HCT116 (cell line): ENCODE measurements at regions not wholly inside any gene's neighbourhood (a gene's known extent, or its start where the extent isn't known, plus 50 kb on each side); places are given as distances from the start of the nearest gene placed in this dataset.

Source experiments
- ATAC-seq: fragments of 200-7000 bp; cut with Tn5 transposase; 2 replicates; pipeline ENCODE4 v1.9.1; 2020; ENCODE audit warnings: mild to moderate bottlenecking, moderate library complexity
- BruUV-seq: library from RNA; stranded (reverse); fragments of 400-500 nt; replicated peaks from 2 replicates; lab custom pipeline; 2021; lab: Mats Ljungman, UMichigan
- CTCF ChIA-PET: fragments of 300-600 bp; sonication (Branson Sonifier 250); formaldehyde crosslinking; loops from one replicate; lab custom pipeline; 2021; ENCODE audit warnings: antibody characterized with exemption; lab: Charles Lee
- POLR2A ChIA-PET: fragments of 300-600, 350-600 bp; sonication (Branson Sonifier 250); formaldehyde crosslinking; loops from one replicate; lab custom pipeline; 2021; ENCODE audit warnings: antibody characterized with exemption; lab: Charles Lee
- RAD21 ChIA-PET, 2 experiments: fragments of 300-600 bp; sonication (Branson Sonifier 250); formaldehyde crosslinking; loops; one replicate each; lab custom pipeline; 2023; ENCODE audit warnings: low total read pairs in 2 of 2; ENCODE audit not compliant: uncharacterized antibody in 2 of 2, unreplicated experiment in 2 of 2, low non-redundant PET in 1 of 2; lab: Charles Lee
- DNase-seq: peaks from one replicate; pipeline ENCODE4 v3.0.0-alpha.2; 2010; ENCODE audit warnings: low read depth, low spot score
- H2AFZ ChIP-seq: fragments of 200-600 bp; shearing (Covaris generic), sonication (generic); 2 replicates; pipeline ENCODE4 v1.6.1; 2017; ENCODE audit warnings: low read depth, mixed run types, mixed read lengths, antibody characterized with exemption, low read length; ENCODE audit not compliant: poor library complexity, severe bottlenecking
- H3K27ac ChIP-seq: 2 replicates; pipeline ENCODE4 v1.5.1; 2012; ENCODE audit warnings: low read depth, low read length
- H3K27me3 ChIP-seq: fragments of 200-600 bp; sonication (generic); 2 replicates; pipeline ENCODE4 v1.6.1; 2016; ENCODE audit warnings: mixed run types, low read length, mixed read lengths; ENCODE audit not compliant: insufficient read depth
- H3K36me3 ChIP-seq, 2 experiments: fragments of 200-500 bp in 1 of 2; fragments of 200-600 bp in 1 of 2; sonication (Bioruptor generic) in 1 of 2; sonication (generic) in 1 of 2; 2 replicates each; pipeline versions ENCODE4 v1.5.1 to v1.6.1; 2014 to 2016; ENCODE audit warnings: low read length in 2 of 2, inconsistent platforms in 1 of 2, mixed read lengths in 1 of 2, mixed run types in 1 of 2; ENCODE audit not compliant: insufficient read depth in 2 of 2, control insufficient read depth in 1 of 2
- H3K4me1 ChIP-seq, 2 experiments: fragments of 200-600 bp in 1 of 2; sonication (generic) in 1 of 2; 2 replicates each; pipeline versions ENCODE4 v1.5.1 to v1.6.1; 2012 to 2017; ENCODE audit warnings: low read length in 2 of 2, inconsistent platforms in 1 of 2, mild to moderate bottlenecking in 1 of 2, mixed read lengths in 1 of 2, mixed run types in 1 of 2, moderate library complexity in 1 of 2; ENCODE audit not compliant: insufficient read depth in 2 of 2, control insufficient read depth in 1 of 2
- H3K4me2 ChIP-seq: fragments of 200-600 bp; sonication (generic); 2 replicates; pipeline ENCODE4 v1.6.1; 2017; ENCODE audit warnings: mixed run types, low read length, mixed read lengths
- H3K4me3 ChIP-seq, 2 experiments: fragments of 200-600 bp in 1 of 2; sonication (generic) in 1 of 2; replicated peaks in 1 of 2; 2 replicates each; pipeline ENCODE4 v1.5.1; 2011 to 2016; ENCODE audit warnings: low read length in 2 of 2, control low read depth in 1 of 2, low read depth in 1 of 2, mild to moderate bottlenecking in 1 of 2, mixed read lengths in 1 of 2, mixed run types in 1 of 2
- H3K79me2 ChIP-seq: fragments of 200-600 bp; sonication (generic); 2 replicates; pipeline ENCODE4 v1.6.1; 2017; ENCODE audit warnings: mild to moderate bottlenecking, mixed run types, low read length, moderate library complexity, mixed read lengths; ENCODE audit not compliant: insufficient read depth
- H3K9ac ChIP-seq: fragments of 200-600 bp; sonication (generic); 2 replicates; pipeline ENCODE4 v1.6.1; 2016; ENCODE audit warnings: low read length, mixed read lengths
- H3K9me2 ChIP-seq: fragments of 200-600 bp; sonication (generic), shearing (Covaris generic); 2 replicates; pipeline ENCODE4 v1.6.1; 2017; ENCODE audit warnings: mixed run types, mild to moderate bottlenecking, moderate library complexity; ENCODE audit not compliant: insufficient read depth
- H3K9me3 ChIP-seq, 2 experiments: fragments of 200-500 bp in 1 of 2; fragments of 200-600 bp in 1 of 2; sonication (Bioruptor generic) in 1 of 2; sonication (generic) in 1 of 2; 2 replicates each; pipeline ENCODE4 v1.6.1; 2014 to 2017; ENCODE audit warnings: low read length in 2 of 2, mixed read lengths in 2 of 2, inconsistent platforms in 1 of 2, low read depth in 1 of 2, mild to moderate bottlenecking in 1 of 2, mixed run types in 1 of 2, moderate library complexity in 1 of 2; ENCODE audit not compliant: control insufficient read depth in 1 of 2, insufficient read depth in 1 of 2
- H4K20me1 ChIP-seq: fragments of 200-600 bp; sonication (generic), shearing (Covaris generic); 2 replicates; pipeline ENCODE4 v1.6.1; 2017; ENCODE audit warnings: mixed run types, mild to moderate bottlenecking, moderate library complexity; ENCODE audit not compliant: insufficient read depth
- ATF3 ChIP-seq: IDR thresholded peaks from 2 replicates; pipeline ENCODE4 v1.6.1; 2012
- CBX3 ChIP-seq: IDR thresholded peaks from 2 replicates; pipeline ENCODE4 v1.6.1; 2012; ENCODE audit warnings: low read depth
- CEBPB ChIP-seq: IDR thresholded peaks from 2 replicates; pipeline ENCODE4 v1.6.1; 2012; ENCODE audit warnings: low read depth
- EGR1 ChIP-seq: IDR thresholded peaks from 2 replicates; pipeline ENCODE4 v1.6.1; 2012; ENCODE audit warnings: low read depth
- ELF1 ChIP-seq: IDR thresholded peaks from 2 replicates; pipeline ENCODE4 v1.6.1; 2012; ENCODE audit warnings: low read depth, borderline replicate concordance
- EZH2 ChIP-seq: fragments of 200-600 bp; sonication (generic); IDR thresholded peaks from 2 replicates; pipeline ENCODE4 v1.6.1; 2017; ENCODE audit warnings: antibody characterized with exemption, mixed run types
- POLR2AphosphoS5 ChIP-seq: IDR thresholded peaks from 2 replicates; pipeline ENCODE4 v1.6.1; 2011; ENCODE audit warnings: mild to moderate bottlenecking, low read depth, low read length, moderate library complexity
- RAD21 ChIP-seq: IDR thresholded peaks from 2 replicates; pipeline ENCODE4 v1.6.1; 2012; ENCODE audit warnings: low read depth, mild to moderate bottlenecking
- SIN3A ChIP-seq: IDR thresholded peaks from 2 replicates; pipeline ENCODE4 v1.6.1; 2012; ENCODE audit warnings: low read depth
- SRF ChIP-seq: IDR thresholded peaks from 2 replicates; pipeline ENCODE4 v1.6.1; 2012; ENCODE audit warnings: low read depth
- TCF7L2 ChIP-seq: IDR thresholded peaks from 2 replicates; pipeline ENCODE4 v1.7.0; 2011; ENCODE audit warnings: borderline replicate concordance, inconsistent platforms; ENCODE audit not compliant: insufficient read depth, insufficient read length; ENCODE audit errors: extremely low read depth
- YY1 ChIP-seq: IDR thresholded peaks from 2 replicates; pipeline ENCODE4 v1.6.1; 2011; ENCODE audit warnings: low read length, low read depth, moderate library complexity, mild to moderate bottlenecking; ENCODE audit not compliant: insufficient replicate concordance; ENCODE audit errors: extremely low read depth
- ZBTB33 ChIP-seq: IDR thresholded peaks from 2 replicates; pipeline ENCODE4 v1.6.1; 2011; ENCODE audit warnings: mild to moderate bottlenecking, low read length, moderate library complexity; ENCODE audit not compliant: insufficient replicate concordance; ENCODE audit errors: extremely low read depth
- ZFX ChIP-seq: fragments of 450-650 bp; IDR thresholded peaks from 2 replicates; pipeline ENCODE4 v1.6.1; 2017
- ZNF274 ChIP-seq: fragments of 200-500 bp; sonication (Bioruptor generic); IDR thresholded peaks from 2 replicates; pipeline ENCODE4 v1.6.1; 2014; ENCODE audit warnings: mild to moderate bottlenecking, low read depth, low read length, inconsistent platforms
- intact Hi-C: fragments of 100-400 bp; cut with micrococcal nuclease; formaldehyde crosslinking; loops from 2 replicates; pipeline ENCODE4 v1.10.0; 2022
- TF ChIP-seq, protein P1 (sequence below): IDR thresholded peaks from 2 replicates; pipeline ENCODE4 v1.6.1; 2012; ENCODE audit warnings: low read depth
- TF ChIP-seq, protein P2 (sequence below): IDR thresholded peaks from 2 replicates; pipeline ENCODE4 v1.6.1; 2012
- TF ChIP-seq, protein P3 (sequence below), 3 experiments: fragments of 200-600 bp in 1 of 3; sonication (generic) in 1 of 3; IDR thresholded peaks in 2 of 3; conservative IDR thresholded peaks in 1 of 3; 2 replicates each; pipeline ENCODE4 v1.5.1; 2012 to 2017; ENCODE audit warnings: low read depth in 2 of 3, low read length in 2 of 3, antibody characterized with exemption in 1 of 3, borderline replicate concordance in 1 of 3, control low read depth in 1 of 3, mild to moderate bottlenecking in 1 of 3, mixed read lengths in 1 of 3, mixed run types in 1 of 3, moderate library complexity in 1 of 3; ENCODE audit not compliant: insufficient read depth in 1 of 3

GRCh38 chr13:50611117-50611781 is 232.2 kb downstream of the DLEU7 start:
- no TSS peak for BruUV-seq
- TF ChIP-seq CEBPB (no peak), TCF7L2 (no peak), ATF3 (no peak), ZNF274 (no peak), YY1 (no peak), RAD21 (no peak), EZH2 (no peak), CBX3 (no peak), ZFX (no peak), EGR1 (no peak), ELF1 (no peak), ZBTB33 (no peak), SIN3A (no peak), SRF (no peak), POLR2AphosphoS5 (no peak)
- TF ChIP-seq, protein P1, sequence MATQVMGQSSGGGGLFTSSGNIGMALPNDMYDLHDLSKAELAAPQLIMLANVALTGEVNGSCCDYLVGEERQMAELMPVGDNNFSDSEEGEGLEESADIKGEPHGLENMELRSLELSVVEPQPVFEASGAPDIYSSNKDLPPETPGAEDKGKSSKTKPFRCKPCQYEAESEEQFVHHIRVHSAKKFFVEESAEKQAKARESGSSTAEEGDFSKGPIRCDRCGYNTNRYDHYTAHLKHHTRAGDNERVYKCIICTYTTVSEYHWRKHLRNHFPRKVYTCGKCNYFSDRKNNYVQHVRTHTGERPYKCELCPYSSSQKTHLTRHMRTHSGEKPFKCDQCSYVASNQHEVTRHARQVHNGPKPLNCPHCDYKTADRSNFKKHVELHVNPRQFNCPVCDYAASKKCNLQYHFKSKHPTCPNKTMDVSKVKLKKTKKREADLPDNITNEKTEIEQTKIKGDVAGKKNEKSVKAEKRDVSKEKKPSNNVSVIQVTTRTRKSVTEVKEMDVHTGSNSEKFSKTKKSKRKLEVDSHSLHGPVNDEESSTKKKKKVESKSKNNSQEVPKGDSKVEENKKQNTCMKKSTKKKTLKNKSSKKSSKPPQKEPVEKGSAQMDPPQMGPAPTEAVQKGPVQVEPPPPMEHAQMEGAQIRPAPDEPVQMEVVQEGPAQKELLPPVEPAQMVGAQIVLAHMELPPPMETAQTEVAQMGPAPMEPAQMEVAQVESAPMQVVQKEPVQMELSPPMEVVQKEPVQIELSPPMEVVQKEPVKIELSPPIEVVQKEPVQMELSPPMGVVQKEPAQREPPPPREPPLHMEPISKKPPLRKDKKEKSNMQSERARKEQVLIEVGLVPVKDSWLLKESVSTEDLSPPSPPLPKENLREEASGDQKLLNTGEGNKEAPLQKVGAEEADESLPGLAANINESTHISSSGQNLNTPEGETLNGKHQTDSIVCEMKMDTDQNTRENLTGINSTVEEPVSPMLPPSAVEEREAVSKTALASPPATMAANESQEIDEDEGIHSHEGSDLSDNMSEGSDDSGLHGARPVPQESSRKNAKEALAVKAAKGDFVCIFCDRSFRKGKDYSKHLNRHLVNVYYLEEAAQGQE: no peak
- TF ChIP-seq, protein P2, sequence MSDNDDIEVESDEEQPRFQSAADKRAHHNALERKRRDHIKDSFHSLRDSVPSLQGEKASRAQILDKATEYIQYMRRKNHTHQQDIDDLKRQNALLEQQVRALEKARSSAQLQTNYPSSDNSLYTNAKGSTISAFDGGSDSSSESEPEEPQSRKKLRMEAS: no peak
- TF ChIP-seq, protein P3, sequence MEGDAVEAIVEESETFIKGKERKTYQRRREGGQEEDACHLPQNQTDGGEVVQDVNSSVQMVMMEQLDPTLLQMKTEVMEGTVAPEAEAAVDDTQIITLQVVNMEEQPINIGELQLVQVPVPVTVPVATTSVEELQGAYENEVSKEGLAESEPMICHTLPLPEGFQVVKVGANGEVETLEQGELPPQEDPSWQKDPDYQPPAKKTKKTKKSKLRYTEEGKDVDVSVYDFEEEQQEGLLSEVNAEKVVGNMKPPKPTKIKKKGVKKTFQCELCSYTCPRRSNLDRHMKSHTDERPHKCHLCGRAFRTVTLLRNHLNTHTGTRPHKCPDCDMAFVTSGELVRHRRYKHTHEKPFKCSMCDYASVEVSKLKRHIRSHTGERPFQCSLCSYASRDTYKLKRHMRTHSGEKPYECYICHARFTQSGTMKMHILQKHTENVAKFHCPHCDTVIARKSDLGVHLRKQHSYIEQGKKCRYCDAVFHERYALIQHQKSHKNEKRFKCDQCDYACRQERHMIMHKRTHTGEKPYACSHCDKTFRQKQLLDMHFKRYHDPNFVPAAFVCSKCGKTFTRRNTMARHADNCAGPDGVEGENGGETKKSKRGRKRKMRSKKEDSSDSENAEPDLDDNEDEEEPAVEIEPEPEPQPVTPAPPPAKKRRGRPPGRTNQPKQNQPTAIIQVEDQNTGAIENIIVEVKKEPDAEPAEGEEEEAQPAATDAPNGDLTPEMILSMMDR (IDR thresholded peaks at IDR 0.05 in 2 of 3, conservative IDR thresholded peaks at IDR 0.05 in 1 of 3; ENCODE audit: borderline replicate concordance in 1 of 3, insufficient read depth in 1 of 3, low read depth in 2 of 3, low read length in 2 of 3): no peak
- TF ChIP-seq, all 23 proteins: peak for 0
- DNase-seq: no peak
- Histone ChIP-seq H3K9ac (no peak overlapping the region), H3K27ac (no peak overlapping the region), H3K4me2 (no peak overlapping the region), H2AFZ (no peak overlapping the region), H3K9me2 (no peaks in the 10 kb centered on the region), H3K36me3 (no peaks in the 10 kb centered on the region), H3K4me3 (no peak overlapping the region), H3K27me3 (no peaks in the 10 kb centered on the region), H3K9me3 (no peaks in the 10 kb centered on the region), H3K4me1 (no peaks in the 10 kb centered on the region), H4K20me1 (no peaks in the 10 kb centered on the region), H3K79me2 (no peaks in the 10 kb centered on the region)
- intact Hi-C loops: no loop called here
- ChIA-PET POLR2A (interaction anchor here (0.6 kb wide), 1 partner anchor 486 kb away, joined by 4 read pairs; no protein-coding TSS in a partner anchor), CTCF (no interaction called here), RAD21 (no interaction called here)
- ATAC-seq: no peak
